Keratinocyte (primary cell): ENCODE measurements at regions not wholly inside any gene's neighbourhood (a gene's known extent, or its start where the extent isn't known, plus 50 kb on each side); places are given as distances from the start of the nearest gene placed in this dataset.

Experiments used
- DNase-seq: peaks from one replicate; pipeline ENCODE4 v3.0.0-alpha.2; 2011; ENCODE audit warnings: low read depth, missing footprints, low spot score
- FAIRE-seq: peaks from 2 replicates; lab custom pipeline; 2011; peaks lifted over from hg19 to GRCh38; lab: Jason Lieb, UNC
- H2AFZ ChIP-seq: 2 replicates; pipeline ENCODE4 v1.6.0; 2012; ENCODE audit warnings: low read length, control low read depth, inconsistent platforms; ENCODE audit not compliant: control insufficient read depth
- H3K27ac ChIP-seq: 2 replicates; pipeline ENCODE4 v1.5.1; 2011; ENCODE audit warnings: low read length; ENCODE audit not compliant: control insufficient read depth, insufficient read depth
- H3K27me3 ChIP-seq: 3 replicates; pipeline ENCODE4 v1.6.0; 2011; ENCODE audit warnings: low read length; ENCODE audit not compliant: control insufficient read depth, insufficient read depth; ENCODE audit errors: extremely low read depth
- H3K36me3 ChIP-seq, 2 experiments: 2 replicates in 1 of 2; 3 replicates in 1 of 2; pipeline ENCODE4 v1.5.1; 2011; ENCODE audit warnings: low read length in 2 of 2, mild to moderate bottlenecking in 1 of 2; ENCODE audit not compliant: control insufficient read depth in 2 of 2, insufficient read depth in 2 of 2; ENCODE audit errors: extremely low read depth in 1 of 2
- H3K4me1 ChIP-seq: 3 replicates; pipeline ENCODE4 v1.5.1; 2011; ENCODE audit warnings: low read length; ENCODE audit not compliant: control insufficient read depth, insufficient read depth; ENCODE audit errors: extremely low read depth
- H3K4me2 ChIP-seq: 3 replicates; pipeline ENCODE4 v1.6.0; 2011; ENCODE audit warnings: low read depth, low read length; ENCODE audit not compliant: control insufficient read depth, insufficient read depth; ENCODE audit errors: extremely low read depth
- H3K4me3 ChIP-seq, 3 experiments: fragments of 200-600 bp in 1 of 3; sonication (generic) in 1 of 3; 2 replicates in 2 of 3; 3 replicates in 1 of 3; pipeline ENCODE4 v1.5.1; 2011 to 2016; ENCODE audit warnings: low read length in 3 of 3, mild to moderate bottlenecking in 3 of 3, control low read depth in 2 of 3, inconsistent platforms in 1 of 3, low read depth in 1 of 3, mixed read lengths in 1 of 3, mixed run types in 1 of 3, moderate library complexity in 1 of 3; ENCODE audit not compliant: control insufficient read depth in 2 of 3, insufficient read depth in 2 of 3; ENCODE audit errors: extremely low read depth in 1 of 3
- H3K79me2 ChIP-seq: 2 replicates; pipeline ENCODE4 v1.6.0; 2012; ENCODE audit warnings: low read length; ENCODE audit not compliant: control insufficient read depth, insufficient read depth
- H3K9ac ChIP-seq: 3 replicates; pipeline ENCODE4 v1.6.0; 2011; ENCODE audit warnings: low read length; ENCODE audit not compliant: control insufficient read depth, insufficient read depth; ENCODE audit errors: extremely low read depth
- H3K9me1 ChIP-seq: 3 replicates; pipeline ENCODE4 v1.6.0; 2011; ENCODE audit warnings: low read length; ENCODE audit not compliant: control insufficient read depth, insufficient read depth; ENCODE audit errors: extremely low read depth
- H3K9me3 ChIP-seq: 2 replicates; pipeline ENCODE4 v1.5.1; 2012; ENCODE audit warnings: low read depth, low read length; ENCODE audit not compliant: control insufficient read depth
- H4K20me1 ChIP-seq: 3 replicates; pipeline ENCODE4 v1.6.0; 2011; ENCODE audit warnings: low read length; ENCODE audit not compliant: control insufficient read depth, insufficient read depth; ENCODE audit errors: extremely low read depth
- CTCF ChIP-seq, 3 experiments: IDR thresholded peaks in 1 of 3; conservative IDR thresholded peaks in 1 of 3; optimal IDR thresholded peaks in 1 of 3; 2 replicates in 2 of 3; 3 replicates in 1 of 3; pipeline versions ENCODE3 to v1.5.1; 2011; ENCODE audit warnings: low read length in 3 of 3, mild to moderate bottlenecking in 3 of 3, moderate library complexity in 2 of 3, control low read depth in 1 of 3, inconsistent platforms in 1 of 3; ENCODE audit not compliant: insufficient read depth in 2 of 3; ENCODE audit errors: extremely low read depth in 1 of 3
- EZH2 ChIP-seq: IDR thresholded peaks from one replicate; pipeline ENCODE4 v1.6.1; 2012; ENCODE audit warnings: inconsistent platforms, mild to moderate bottlenecking, low read length, moderate library complexity
- dilution Hi-C: fragments of 300-500 bp; cut with MboI; formaldehyde crosslinking; loops from one replicate; pipeline ENCODE4 v1.7.0; 2020; ENCODE audit warnings: low sequenced_read_pairs; ENCODE audit not compliant: extremely low pct_ligation_motif_present

- no peaks in the 10 kb centered on the region for H3K79me2 ChIP-seq
- H3K9me3 ChIP-seq: no peaks in the 10 kb centered on the region
- H3K4me3 ChIP-seq: no peak overlapping the region
- no peak overlapping the region for H3K27ac ChIP-seq
- H3K4me1 ChIP-seq: no peaks in the 10 kb centered on the region
- no peak overlapping the region for H3K4me2 ChIP-seq
- no peaks in the 10 kb centered on the region for H3K27me3 ChIP-seq
- H3K9ac ChIP-seq: no peak overlapping the region
- dilution Hi-C loops: no loop called here
- DNase-seq (no peak), FAIRE-seq (no peak)
- no peak overlapping the region for H2AFZ ChIP-seq
- TF ChIP-seq CTCF (optimal IDR thresholded peaks at IDR 0.05 in 1 of 3, IDR thresholded peaks at IDR 0.05 in 1 of 3, conservative IDR thresholded peaks at IDR 0.05 in 1 of 3; ENCODE audit: extremely low read depth in 1 of 3, insufficient read depth in 2 of 3, low read length in 3 of 3) (no peak), EZH2 (no peak)
- H3K36me3 ChIP-seq: no peaks in the 10 kb centered on the region
- no peaks in the 10 kb centered on the region for H3K9me1 ChIP-seq
- H4K20me1 ChIP-seq: no peaks in the 10 kb centered on the region
Observed at GRCh38 chr5:26828294-26828693, 210.1 kb downstream of the CDH9 start.

DNA sequence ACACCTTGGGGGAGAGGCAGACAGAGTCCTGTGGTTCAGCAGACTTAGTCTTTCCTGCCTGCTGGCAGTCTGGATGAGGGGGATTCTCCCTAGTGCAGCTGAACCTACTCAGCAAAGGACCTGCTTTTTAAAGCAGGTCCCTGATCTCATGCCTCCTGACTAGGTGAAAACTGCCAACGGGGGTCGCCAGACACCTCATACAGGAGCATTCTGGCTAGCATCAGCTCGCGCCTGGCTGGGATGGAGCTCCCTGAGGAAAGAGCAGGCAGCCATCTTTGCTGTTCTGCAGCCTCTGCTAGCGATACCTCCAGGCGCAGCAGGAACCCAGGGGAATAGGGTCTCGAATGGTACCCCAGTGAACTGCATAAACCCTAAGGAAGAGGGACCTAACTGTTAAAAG lies 225.2 kb downstream of the CDH9 start:
- Histone ChIP-seq H3K4me2 (no peak overlapping the region), H3K27me3 (no peaks in the 10 kb centered on the region), H2AFZ (no peak overlapping the region), H3K4me3 (no peak overlapping the region), H3K27ac (no peak overlapping the region), H4K20me1 (no peaks in the 10 kb centered on the region), H3K36me3 (no peaks in the 10 kb centered on the region), H3K9ac (no peak overlapping the region), H3K4me1 (no peaks in the 10 kb centered on the region), H3K79me2 (no peaks in the 10 kb centered on the region), H3K9me1 (no peaks in the 10 kb centered on the region), H3K9me3 (peaks cover 5% of the 10 kb centered on the region)
- DNase-seq (no peak), FAIRE-seq (no peak)
- dilution Hi-C loops: no loop called here
- TF ChIP-seq CTCF (optimal IDR thresholded peaks at IDR 0.05 in 1 of 3, IDR thresholded peaks at IDR 0.05 in 1 of 3, conservative IDR thresholded peaks at IDR 0.05 in 1 of 3; ENCODE audit: extremely low read depth in 1 of 3, insufficient read depth in 2 of 3, low read length in 3 of 3): no peak
